CD14-positive monocyte (primary cell): ENCODE measurements at regions not wholly inside any gene's neighbourhood (a gene's known extent, or its start where the extent isn't known, plus 50 kb on each side); places are given as distances from the start of the nearest gene placed in this dataset.
A peak's percentile ranks its signal among the peaks of the same experiment; 100 is the strongest.
"Not testable (repeated sequence)": the region's sequence is repeated elsewhere in the genome, so short reads cannot be mapped to it uniquely, and the experiment has no call there.

ENCODE experiments used
- DNase-seq, 3 donors: peaks; one replicate each; pipeline ENCODE4 v3.0.0-alpha.2; 2011 to 2022
- H2AFZ ChIP-seq: 2 replicates; pipeline ENCODE4 v1.6.0; 2012; ENCODE audit warnings: mild to moderate bottlenecking, low read depth, low read length, inconsistent platforms; ENCODE audit not compliant: insufficient read depth, poor library complexity, severe bottlenecking
- H3K27ac ChIP-seq, 2 donors: 1 replicate in 1 of 2; 2 replicates in 1 of 2; pipeline ENCODE4 v1.5.1; 2012 to 2013; ENCODE audit warnings: low read length in 2 of 2, control low read depth in 1 of 2, inconsistent platforms in 1 of 2, low read depth in 1 of 2, mild to moderate bottlenecking in 1 of 2
- H3K27me3 ChIP-seq, 2 donors: one replicate each; pipeline versions ENCODE4 v1.6.0 to v1.6.1; 2011 to 2013; ENCODE audit warnings: low read length in 2 of 2; ENCODE audit not compliant: control insufficient read depth in 2 of 2, insufficient read depth in 2 of 2
- H3K36me3 ChIP-seq, 2 donors: replicated peaks in 1 of 2; 1 replicate in 1 of 2; 2 replicates in 1 of 2; pipeline versions ENCODE4 v1.5.1 to v1.6.1; 2012 to 2013; ENCODE audit warnings: low read length in 2 of 2, control low read depth in 1 of 2, inconsistent platforms in 1 of 2, mild to moderate bottlenecking in 1 of 2; ENCODE audit not compliant: insufficient read depth in 2 of 2, control insufficient read depth in 1 of 2
- H3K4me1 ChIP-seq, 2 donors: 1 replicate in 1 of 2; 2 replicates in 1 of 2; pipeline versions ENCODE4 v1.5.1 to v1.6.1; 2012 to 2013; ENCODE audit warnings: low read length in 2 of 2, control low read depth in 1 of 2, inconsistent platforms in 1 of 2, mild to moderate bottlenecking in 1 of 2, moderate library complexity in 1 of 2; ENCODE audit not compliant: insufficient read depth in 2 of 2, control insufficient read depth in 1 of 2
- H3K4me2 ChIP-seq: replicated peaks from 2 replicates; pipeline ENCODE3; 2012; ENCODE audit warnings: low read length, moderate library complexity, mild to moderate bottlenecking; ENCODE audit not compliant: poor library complexity, severe bottlenecking; ENCODE audit errors: extremely low read depth
- H3K4me3 ChIP-seq, 3 experiments: fragments of 200-600 bp in 1 of 3; sonication (generic) in 1 of 3; replicated peaks in 1 of 3; 1 replicate in 2 of 3; 2 replicates in 1 of 3; pipeline ENCODE4 v1.5.1; 2011 to 2013; ENCODE audit warnings: low read length in 3 of 3, mild to moderate bottlenecking in 3 of 3, control low read depth in 2 of 3, low read depth in 2 of 3, inconsistent platforms in 1 of 3, moderate library complexity in 1 of 3
- H3K79me2 ChIP-seq: 2 replicates; pipeline ENCODE4 v1.6.0; 2012; ENCODE audit warnings: mild to moderate bottlenecking, control low read depth, inconsistent platforms, low read length, moderate library complexity; ENCODE audit not compliant: insufficient read depth
- H3K9ac ChIP-seq: 2 replicates; pipeline ENCODE4 v1.6.0; 2017; ENCODE audit warnings: low read length, mild to moderate bottlenecking; ENCODE audit not compliant: insufficient read depth, poor library complexity, severe bottlenecking
- H3K9me3 ChIP-seq, 2 donors: replicated peaks in 1 of 2; 1 replicate in 1 of 2; 2 replicates in 1 of 2; pipeline versions ENCODE4 v1.5.1 to v1.6.1; 2012 to 2013; ENCODE audit warnings: low read length in 2 of 2, control low read depth in 1 of 2; ENCODE audit not compliant: control insufficient read depth in 1 of 2, insufficient read depth in 1 of 2
- H4K20me1 ChIP-seq: 2 replicates; pipeline ENCODE4 v1.6.0; 2012; ENCODE audit warnings: mild to moderate bottlenecking, low read length, control low read depth, moderate library complexity; ENCODE audit not compliant: insufficient read depth
- H3K27ac Mint-ChIP-seq, 7 donors: one replicate each; pipeline ENCODE4 v1.8.0; 2020; ENCODE audit warnings: mild to moderate bottlenecking in 7 of 7, mixed read lengths in 7 of 7, moderate library complexity in 6 of 7, inconsistent platforms in 2 of 7
- H3K27me3 Mint-ChIP-seq, 3 donors: one replicate each; pipeline ENCODE4 v1.8.0; 2021 to 2022; ENCODE audit warnings: low read depth in 3 of 3, mild to moderate bottlenecking in 3 of 3, mixed read lengths in 3 of 3, moderate library complexity in 3 of 3, inconsistent platforms in 1 of 3
- H3K36me3 Mint-ChIP-seq, 2 donors: one replicate each; pipeline ENCODE4 v1.8.0; 2020; ENCODE audit warnings: mixed read lengths in 2 of 2, inconsistent platforms in 1 of 2, mild to moderate bottlenecking in 1 of 2
- H3K4me1 Mint-ChIP-seq: one replicate; pipeline ENCODE4 v1.8.0; 2020; ENCODE audit warnings: mild to moderate bottlenecking, mixed read lengths
- H3K4me3 Mint-ChIP-seq, 2 donors: one replicate each; pipeline ENCODE4 v1.8.0; 2020; ENCODE audit warnings: mild to moderate bottlenecking in 2 of 2, mixed read lengths in 2 of 2, moderate library complexity in 1 of 2
- H3K9me3 Mint-ChIP-seq, 7 donors: one replicate each; pipeline ENCODE4 v1.8.0; 2020 to 2022; ENCODE audit warnings: mixed read lengths in 7 of 7, mild to moderate bottlenecking in 6 of 7, moderate library complexity in 6 of 7, inconsistent platforms in 2 of 7
- CTCF ChIP-seq: fragments of 200-600 bp; IDR thresholded peaks from one replicate; pipeline ENCODE4 v1.8.0; 2022; ENCODE audit warnings: antibody characterized with exemption, mild to moderate bottlenecking
- WGBS: methylation state at CpG from one replicate; pipeline ENCODE4 v1.1.5; 2013; ENCODE audit warnings: missing lambda C conversion rate; ENCODE audit not compliant: insufficient coverage; 5-methylcytosine and 5-hydroxymethylcytosine counted together
- intact Hi-C, 2 donors: fragments of 100-400 bp; cut with micrococcal nuclease; formaldehyde crosslinking; loops; one replicate each; pipeline versions ENCODE4 v1.15.0 to v1.15.1; 2023

GRCh38 chr12:92405801-92406251, 260.2 kb upstream of the BTG1 start:
- H3K4me3 ChIP-seq, intact Hi-C loops, H3K4me2 ChIP-seq, H3K27ac ChIP-seq, H3K27me3 ChIP-seq, H2AFZ ChIP-seq, H4K20me1 ChIP-seq, H3K9me3 ChIP-seq, H3K27ac Mint-ChIP-seq, DNase-seq, H3K27me3 Mint-ChIP-seq, H3K36me3 ChIP-seq, H3K79me2 ChIP-seq, H3K36me3 Mint-ChIP-seq, H3K9ac ChIP-seq: not testable (repeated sequence)
- 23% methylated on average over 4 of the region's 16 CpGs for WGBS
- Mint-ChIP-seq H3K4me1 (peaks cover 23% of the 10 kb centered on the region), H3K4me3 (peak overlapping the region in 1 of 2 donors; percentile 88), H3K9me3 (peaks cover 0 to 12% (median 2%) of the 10 kb centered on the region in 7 donors)
- peaks cover 11 to 14% of the 10 kb centered on the region in 2 donors for H3K4me1 ChIP-seq

- WGBS: no CpG with 5 or more reads among the region's 1 CpG
- Histone ChIP-seq H4K20me1 (no peaks in the 10 kb centered on the region), H3K4me2 (no peak overlapping the region), H3K27me3 (no peaks in the 10 kb centered on the region), H3K9me3 (no peaks in the 10 kb centered on the region), H3K79me2 (no peaks in the 10 kb centered on the region), H3K36me3 (no peaks in the 10 kb centered on the region), H3K4me1 (peaks cover 11 to 14% of the 10 kb centered on the region in 2 donors), H3K9ac (no peak overlapping the region), H3K4me3 (no peak overlapping the region), H3K27ac (no peak overlapping the region), H2AFZ (no peak overlapping the region)
- H3K4me1 Mint-ChIP-seq: peaks cover 26% of the 10 kb centered on the region
- intact Hi-C loops: no loop called here
- peaks cover 0 to 2% (median 2%) of the 10 kb centered on the region in 3 donors for H3K27me3 Mint-ChIP-seq
- TF ChIP-seq CTCF: no peak
- no peak overlapping the region for H3K4me3 Mint-ChIP-seq
- no peaks in the 10 kb centered on the region for H3K36me3 Mint-ChIP-seq
- H3K27ac Mint-ChIP-seq: no peak overlapping the region
- no peak for DNase-seq
- H3K9me3 Mint-ChIP-seq: peaks cover 0 to 12% (median 2%) of the 10 kb centered on the region in 7 donors
Observed at GRCh38 chr12:92404921-92405320, 259.3 kb upstream of the BTG1 start.
